ENCODE measurements at regions not wholly inside any gene's neighbourhood (a gene's known extent, or its start where the extent isn't known, plus 50 kb on each side); places are given as distances from the start of the nearest gene placed in this dataset.

- Histone ChIP-seq H3K9ac (ENCODE audit: low read length) (no peak overlapping the region), H2AFZ (ENCODE audit: low read depth, low read length) (no peak overlapping the region), H3F3A (ENCODE audit: insufficient read depth, low read length, poor library complexity, severe bottlenecking) (no peaks in the 10 kb centered on the region), H3K27me3 (ENCODE audit: insufficient read depth, low read depth, low read length) (no peaks in the 10 kb centered on the region), H3K4me3 (ENCODE audit: low read length) (no peak overlapping the region), H3K36me3 (ENCODE audit: insufficient read depth, low read length) (no peaks in the 10 kb centered on the region), H3K27ac (ENCODE audit: low read length) (no peak overlapping the region), H3K9me3 (ENCODE audit: low read length) (no peaks in the 10 kb centered on the region), H3K79me2 (replicated peaks; ENCODE audit: insufficient read depth, low read length) (no peaks in the 10 kb centered on the region), H4K20me1 (ENCODE audit: insufficient read depth) (no peaks in the 10 kb centered on the region), H3K4me2 (ENCODE audit: low read length) (no peak overlapping the region), H3K9me2 (ENCODE audit: insufficient read depth, low read length) (no peaks in the 10 kb centered on the region)
- TF ChIP-seq SMC3 (conservative IDR thresholded peaks at IDR 0.05; ENCODE audit: poor library complexity) (no peak), EP300 (conservative IDR thresholded peaks at IDR 0.05; ENCODE audit: poor library complexity, severe bottlenecking) (no peak), REST (IDR thresholded peaks at IDR 0.05; ENCODE audit: borderline replicate concordance) (no peak), POLR2AphosphoS5 (IDR thresholded peaks at IDR 0.05) (no peak), EZH2 (IDR thresholded peaks at IDR 0.05; ENCODE audit: borderline replicate concordance, insufficient read depth, low read length, poor library complexity, severe bottlenecking) (no peak), MXI1 (conservative IDR thresholded peaks at IDR 0.05; ENCODE audit: poor library complexity, severe bottlenecking) (no peak), CTCF (IDR thresholded peaks at IDR 0.05; ENCODE audit: poor library complexity, severe bottlenecking) (no peak), TAF1 (IDR thresholded peaks at IDR 0.05; ENCODE audit: low read depth) (no peak), RAD21 (conservative IDR thresholded peaks at IDR 0.05) (no peak)
Measured at GRCh38 chr4:161189286-161190134, 974.3 kb downstream of the FSTL5 start.

- H3K79me2 ChIP-seq (replicated peaks; ENCODE audit: insufficient read depth, low read length) = no peaks in the 10 kb centered on the region
- no peaks in the 10 kb centered on the region for H3K27me3 ChIP-seq (ENCODE audit: insufficient read depth, low read depth, low read length)
- no peaks in the 10 kb centered on the region for H3K9me2 ChIP-seq (ENCODE audit: insufficient read depth, low read length)
- no peaks in the 10 kb centered on the region for H4K20me1 ChIP-seq (ENCODE audit: insufficient read depth)
- H3K4me3 ChIP-seq (ENCODE audit: low read length) = no peak overlapping the region
- no peaks in the 10 kb centered on the region for H3K36me3 ChIP-seq (ENCODE audit: insufficient read depth, low read length)
- H3K27ac ChIP-seq (ENCODE audit: low read length) = no peak overlapping the region
- H3K4me2 ChIP-seq (ENCODE audit: low read length) = no peak overlapping the region
- no peak overlapping the region for H2AFZ ChIP-seq (ENCODE audit: low read depth, low read length)
- TF ChIP-seq EZH2 (IDR thresholded peaks at IDR 0.05; ENCODE audit: borderline replicate concordance, insufficient read depth, low read length, poor library complexity, severe bottlenecking) (no peak), CTCF (IDR thresholded peaks at IDR 0.05; ENCODE audit: poor library complexity, severe bottlenecking) (no peak), SMC3 (conservative IDR thresholded peaks at IDR 0.05; ENCODE audit: poor library complexity) (no peak), EP300 (conservative IDR thresholded peaks at IDR 0.05; ENCODE audit: poor library complexity, severe bottlenecking) (no peak), MXI1 (conservative IDR thresholded peaks at IDR 0.05; ENCODE audit: poor library complexity, severe bottlenecking) (no peak), REST (IDR thresholded peaks at IDR 0.05; ENCODE audit: borderline replicate concordance) (no peak), TAF1 (IDR thresholded peaks at IDR 0.05; ENCODE audit: low read depth) (no peak), RAD21 (conservative IDR thresholded peaks at IDR 0.05) (no peak), POLR2AphosphoS5 (IDR thresholded peaks at IDR 0.05) (no peak)
- H3K9ac ChIP-seq (ENCODE audit: low read length) = no peak overlapping the region
- H3F3A ChIP-seq (ENCODE audit: insufficient read depth, low read length, poor library complexity, severe bottlenecking) = no peaks in the 10 kb centered on the region
- no peaks in the 10 kb centered on the region for H3K9me3 ChIP-seq (ENCODE audit: low read length)
Measured at GRCh38 chr4:161188578-161188977, 975.2 kb downstream of the FSTL5 start.

All from neural cell (in vitro differentiated cells).